A673 (cell line): ENCODE measurements at regions not wholly inside any gene's neighbourhood (a gene's known extent, or its start where the extent isn't known, plus 50 kb on each side); places are given as distances from the start of the nearest gene placed in this dataset.

Experiments used
- EZH2 ChIP-seq: fragments of 200-600 bp; sonication (generic); IDR thresholded peaks from 2 replicates; pipeline ENCODE4 v1.6.1; 2017; ENCODE audit warnings: borderline replicate concordance, low read depth, mild to moderate bottlenecking, mixed read lengths, antibody characterized with exemption, low read length; ENCODE audit not compliant: poor library complexity, severe bottlenecking
- TF ChIP-seq, protein P1 (sequence below): fragments of 300-800, 200-600 bp; sonication (generic); conservative IDR thresholded peaks from 2 replicates; pipeline ENCODE4 v1.5.1; 2017; ENCODE audit warnings: low read depth, mild to moderate bottlenecking, antibody characterized with exemption, low read length, moderate library complexity, mixed read lengths

DNA sequence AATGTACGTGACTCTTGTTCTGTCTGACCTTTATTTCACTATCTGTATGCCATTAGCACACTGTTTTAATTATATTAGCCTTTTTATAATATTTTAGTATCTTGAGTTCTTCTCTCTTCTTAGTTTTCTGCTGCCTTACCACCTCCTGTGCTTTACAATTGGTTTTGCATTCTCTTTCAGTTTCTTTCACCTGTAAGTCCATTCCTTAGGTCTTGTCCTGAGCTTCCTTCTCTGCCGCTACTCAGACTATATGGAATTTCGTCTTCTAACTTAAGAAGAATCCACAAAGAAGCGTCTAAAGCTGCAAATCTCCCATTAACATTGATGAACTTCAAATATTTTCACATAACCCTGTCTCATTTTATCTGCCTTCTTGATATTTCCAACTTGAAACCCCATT is 642.9 kb downstream of the MAT2B start:
- TF ChIP-seq, protein P1, sequence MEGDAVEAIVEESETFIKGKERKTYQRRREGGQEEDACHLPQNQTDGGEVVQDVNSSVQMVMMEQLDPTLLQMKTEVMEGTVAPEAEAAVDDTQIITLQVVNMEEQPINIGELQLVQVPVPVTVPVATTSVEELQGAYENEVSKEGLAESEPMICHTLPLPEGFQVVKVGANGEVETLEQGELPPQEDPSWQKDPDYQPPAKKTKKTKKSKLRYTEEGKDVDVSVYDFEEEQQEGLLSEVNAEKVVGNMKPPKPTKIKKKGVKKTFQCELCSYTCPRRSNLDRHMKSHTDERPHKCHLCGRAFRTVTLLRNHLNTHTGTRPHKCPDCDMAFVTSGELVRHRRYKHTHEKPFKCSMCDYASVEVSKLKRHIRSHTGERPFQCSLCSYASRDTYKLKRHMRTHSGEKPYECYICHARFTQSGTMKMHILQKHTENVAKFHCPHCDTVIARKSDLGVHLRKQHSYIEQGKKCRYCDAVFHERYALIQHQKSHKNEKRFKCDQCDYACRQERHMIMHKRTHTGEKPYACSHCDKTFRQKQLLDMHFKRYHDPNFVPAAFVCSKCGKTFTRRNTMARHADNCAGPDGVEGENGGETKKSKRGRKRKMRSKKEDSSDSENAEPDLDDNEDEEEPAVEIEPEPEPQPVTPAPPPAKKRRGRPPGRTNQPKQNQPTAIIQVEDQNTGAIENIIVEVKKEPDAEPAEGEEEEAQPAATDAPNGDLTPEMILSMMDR, result no peak
- no peak for TF ChIP-seq EZH2
